ENCODE measurements at regions not wholly inside any gene's neighbourhood (a gene's known extent, or its start where the extent isn't known, plus 50 kb on each side); places are given as distances from the start of the nearest gene placed in this dataset.

DNA sequence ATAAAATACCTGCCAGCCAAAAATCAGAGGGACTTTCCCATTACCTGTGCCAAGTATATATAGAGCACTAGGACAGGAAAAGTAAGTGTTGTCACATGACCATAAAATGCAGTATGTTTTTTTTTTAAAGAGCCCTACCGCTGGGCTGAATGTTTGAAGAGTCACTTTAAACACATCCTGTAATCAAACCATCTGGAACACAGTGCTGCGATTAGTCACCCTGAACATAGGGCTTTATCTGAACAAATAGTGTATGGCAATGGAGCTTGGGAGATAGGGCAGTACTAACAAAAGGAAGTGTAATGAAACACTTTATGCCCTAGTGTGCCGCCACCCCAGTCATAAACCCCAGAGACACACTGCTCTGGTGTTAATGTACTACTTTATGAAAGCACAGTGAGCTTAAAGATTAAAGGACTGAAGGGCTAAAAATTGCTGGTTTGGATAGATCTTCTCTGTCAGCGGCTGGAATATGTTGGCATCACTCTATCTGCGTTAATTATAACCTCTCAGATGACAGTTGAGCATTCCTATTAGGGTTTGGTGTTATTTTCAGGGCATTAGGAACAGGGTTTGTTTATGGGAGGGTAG lies 90.4 kb downstream of the ZNF608 start (continued):
- TF ChIP-seq POLR2AphosphoS5 (IDR thresholded peaks at IDR 0.05; ENCODE audit: control insufficient read depth, insufficient read depth, low read depth, low read length) (peak; percentile 84), ZNF12 (CRISPR knock-in tag; IDR thresholded peaks at IDR 0.05) (no peak), KLF13 (tag; IDR thresholded peaks at IDR 0.05; ENCODE audit: borderline replicate concordance, low read depth) (no peak), DMBX1 (CRISPR knock-in tag; IDR thresholded peaks at IDR 0.05; ENCODE audit: borderline replicate concordance) (peak; percentile 44; the same call in 1 of the 2 replicates), KDM4B (IDR thresholded peaks at IDR 0.05; ENCODE audit: borderline replicate concordance in 2 of 2, low read depth in 1 of 2) (no peak), NR2F6 (CRISPR knock-in tag; IDR thresholded peaks at IDR 0.05) (no peak), ZFX (CRISPR knock-in tag; IDR thresholded peaks at IDR 0.05) (no peak), SMARCB1 (IDR thresholded peaks at IDR 0.05; ENCODE audit: insufficient read length, low read depth) (no peak), ZNF175 (CRISPR knock-in tag; IDR thresholded peaks at IDR 0.05; ENCODE audit: low read depth) (no peak), ERF (CRISPR knock-in tag; IDR thresholded peaks at IDR 0.05) (no peak), NCOA4 (IDR thresholded peaks at IDR 0.05; ENCODE audit: partially characterized antibody) (no peak), DDX20 (tag; IDR thresholded peaks at IDR 0.05; ENCODE audit: low read depth) (0 out of 2 replicates have a peak, but pooled peaks have one; percentile 27), ELF4 (CRISPR knock-in tag; IDR thresholded peaks at IDR 0.05) (no peak)
- TF ChIP-seq, protein P1, sequence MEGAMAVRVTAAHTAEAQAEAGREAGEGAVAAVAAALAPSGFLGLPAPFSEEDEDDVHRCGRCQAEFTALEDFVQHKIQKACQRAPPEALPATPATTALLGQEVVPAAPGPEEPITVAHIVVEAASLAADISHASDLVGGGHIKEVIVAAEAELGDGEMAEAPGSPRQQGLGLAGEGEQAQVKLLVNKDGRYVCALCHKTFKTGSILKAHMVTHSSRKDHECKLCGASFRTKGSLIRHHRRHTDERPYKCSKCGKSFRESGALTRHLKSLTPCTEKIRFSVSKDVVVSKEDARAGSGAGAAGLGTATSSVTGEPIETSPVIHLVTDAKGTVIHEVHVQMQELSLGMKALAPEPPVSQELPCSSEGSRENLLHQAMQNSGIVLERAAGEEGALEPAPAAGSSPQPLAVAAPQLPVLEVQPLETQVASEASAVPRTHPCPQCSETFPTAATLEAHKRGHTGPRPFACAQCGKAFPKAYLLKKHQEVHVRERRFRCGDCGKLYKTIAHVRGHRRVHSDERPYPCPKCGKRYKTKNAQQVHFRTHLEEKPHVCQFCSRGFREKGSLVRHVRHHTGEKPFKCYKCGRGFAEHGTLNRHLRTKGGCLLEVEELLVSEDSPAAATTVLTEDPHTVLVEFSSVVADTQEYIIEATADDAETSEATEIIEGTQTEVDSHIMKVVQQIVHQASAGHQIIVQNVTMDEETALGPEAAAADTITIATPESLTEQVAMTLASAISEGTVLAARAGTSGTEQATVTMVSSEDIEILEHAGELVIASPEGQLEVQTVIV (CRISPR knock-in tag; IDR thresholded peaks at IDR 0.05; ENCODE audit: borderline replicate concordance) = no peak
- TF ChIP-seq, protein P2, sequence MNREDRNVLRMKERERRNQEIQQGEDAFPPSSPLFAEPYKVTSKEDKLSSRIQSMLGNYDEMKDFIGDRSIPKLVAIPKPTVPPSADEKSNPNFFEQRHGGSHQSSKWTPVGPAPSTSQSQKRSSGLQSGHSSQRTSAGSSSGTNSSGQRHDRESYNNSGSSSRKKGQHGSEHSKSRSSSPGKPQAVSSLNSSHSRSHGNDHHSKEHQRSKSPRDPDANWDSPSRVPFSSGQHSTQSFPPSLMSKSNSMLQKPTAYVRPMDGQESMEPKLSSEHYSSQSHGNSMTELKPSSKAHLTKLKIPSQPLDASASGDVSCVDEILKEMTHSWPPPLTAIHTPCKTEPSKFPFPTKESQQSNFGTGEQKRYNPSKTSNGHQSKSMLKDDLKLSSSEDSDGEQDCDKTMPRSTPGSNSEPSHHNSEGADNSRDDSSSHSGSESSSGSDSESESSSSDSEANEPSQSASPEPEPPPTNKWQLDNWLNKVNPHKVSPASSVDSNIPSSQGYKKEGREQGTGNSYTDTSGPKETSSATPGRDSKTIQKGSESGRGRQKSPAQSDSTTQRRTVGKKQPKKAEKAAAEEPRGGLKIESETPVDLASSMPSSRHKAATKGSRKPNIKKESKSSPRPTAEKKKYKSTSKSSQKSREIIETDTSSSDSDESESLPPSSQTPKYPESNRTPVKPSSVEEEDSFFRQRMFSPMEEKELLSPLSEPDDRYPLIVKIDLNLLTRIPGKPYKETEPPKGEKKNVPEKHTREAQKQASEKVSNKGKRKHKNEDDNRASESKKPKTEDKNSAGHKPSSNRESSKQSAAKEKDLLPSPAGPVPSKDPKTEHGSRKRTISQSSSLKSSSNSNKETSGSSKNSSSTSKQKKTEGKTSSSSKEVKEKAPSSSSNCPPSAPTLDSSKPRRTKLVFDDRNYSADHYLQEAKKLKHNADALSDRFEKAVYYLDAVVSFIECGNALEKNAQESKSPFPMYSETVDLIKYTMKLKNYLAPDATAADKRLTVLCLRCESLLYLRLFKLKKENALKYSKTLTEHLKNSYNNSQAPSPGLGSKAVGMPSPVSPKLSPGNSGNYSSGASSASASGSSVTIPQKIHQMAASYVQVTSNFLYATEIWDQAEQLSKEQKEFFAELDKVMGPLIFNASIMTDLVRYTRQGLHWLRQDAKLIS (CRISPR knock-in tag; IDR thresholded peaks at IDR 0.05) = no peak

Measured in K562 (cell line).